ENCODE measurements at regions not wholly inside any gene's neighbourhood (a gene's known extent, or its start where the extent isn't known, plus 50 kb on each side); places are given as distances from the start of the nearest gene placed in this dataset.

GRCh38 chr4:32396507-32397070 is 1676.4 kb downstream of the PCDH7 start:
- Histone ChIP-seq H3K4me1 (ENCODE audit: control insufficient read depth in 3 of 3, insufficient read depth in 2 of 3, low read depth in 1 of 3, low read length in 2 of 3) (no peaks in the 10 kb centered on the region), H3K27me3 (ENCODE audit: control insufficient read depth in 3 of 3, insufficient read depth in 3 of 3, low read length in 3 of 3) (no peaks in the 10 kb centered on the region), H3K9me3 (ENCODE audit: control insufficient read depth in 2 of 2, insufficient read depth in 1 of 2, low read depth in 1 of 2, low read length in 1 of 2) (no peaks in the 10 kb centered on the region), H3K36me3 (ENCODE audit: control insufficient read depth in 3 of 3, insufficient read depth in 2 of 3, low read depth in 1 of 3, low read length in 3 of 3) (no peaks in the 10 kb centered on the region), H3K27ac (ENCODE audit: low read depth in 1 of 3, low read length in 2 of 3) (no peak overlapping the region), H3K4me3 (ENCODE audit: low read depth in 1 of 3, low read length in 3 of 3) (no peak overlapping the region)
- no peak for DNase-seq
- FAIRE-seq, result no peak
- WGBS, 3 donors, result 65 to 77% (median 71%) methylated on average over 7 of the region's 7 CpGs

DNA sequence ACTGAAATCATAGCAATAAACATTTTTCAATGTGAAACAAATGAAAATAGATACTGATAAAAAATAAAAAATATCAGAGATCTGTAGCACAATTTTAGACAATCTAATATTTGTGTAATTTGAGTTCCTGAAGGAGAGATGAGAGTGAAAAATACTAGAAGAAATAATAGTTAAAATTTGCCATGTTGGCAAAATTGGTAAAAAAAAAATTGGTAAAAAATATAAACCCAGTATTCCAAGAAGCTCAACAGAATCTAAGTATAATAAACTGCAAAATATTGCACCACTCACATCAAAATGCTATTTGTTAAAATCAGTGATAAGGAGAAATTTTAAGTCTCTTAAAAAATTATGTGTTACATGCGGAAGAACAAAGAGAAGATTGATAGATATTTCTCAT is 1680.7 kb downstream of the PCDH7 start:
- H3K27ac ChIP-seq (ENCODE audit: low read depth in 1 of 3, low read length in 2 of 3), result no peak overlapping the region
- FAIRE-seq (peak; percentile 36), DNase-seq (no peak)
- 90 to 97% (median 96%) methylated on average over 1 of the region's 1 CpG for WGBS, 3 donors
- H3K27me3 ChIP-seq (ENCODE audit: control insufficient read depth in 3 of 3, insufficient read depth in 3 of 3, low read length in 3 of 3), result no peaks in the 10 kb centered on the region
- H3K4me3 ChIP-seq (ENCODE audit: low read depth in 1 of 3, low read length in 3 of 3), result no peak overlapping the region
- no peaks in the 10 kb centered on the region for H3K36me3 ChIP-seq (ENCODE audit: control insufficient read depth in 3 of 3, insufficient read depth in 2 of 3, low read depth in 1 of 3, low read length in 3 of 3)
- H3K9me3 ChIP-seq (ENCODE audit: control insufficient read depth in 2 of 2, insufficient read depth in 1 of 2, low read depth in 1 of 2, low read length in 1 of 2), result no peaks in the 10 kb centered on the region
- no peaks in the 10 kb centered on the region for H3K4me1 ChIP-seq (ENCODE audit: control insufficient read depth in 3 of 3, insufficient read depth in 2 of 3, low read depth in 1 of 3, low read length in 2 of 3)

GRCh38 chr4:32417113-32417704 is 1697.0 kb downstream of the PCDH7 start:
- Histone ChIP-seq H3K36me3 (ENCODE audit: control insufficient read depth in 3 of 3, insufficient read depth in 2 of 3, low read depth in 1 of 3, low read length in 3 of 3) (no peaks in the 10 kb centered on the region), H3K4me3 (ENCODE audit: low read depth in 1 of 3, low read length in 3 of 3) (no peak overlapping the region), H3K4me1 (ENCODE audit: control insufficient read depth in 3 of 3, insufficient read depth in 2 of 3, low read depth in 1 of 3, low read length in 2 of 3) (no peaks in the 10 kb centered on the region), H3K27ac (ENCODE audit: low read depth in 1 of 3, low read length in 2 of 3) (no peak overlapping the region), H3K27me3 (ENCODE audit: control insufficient read depth in 3 of 3, insufficient read depth in 3 of 3, low read length in 3 of 3) (no peaks in the 10 kb centered on the region), H3K9me3 (ENCODE audit: control insufficient read depth in 2 of 2, insufficient read depth in 1 of 2, low read depth in 1 of 2, low read length in 1 of 2) (no peaks in the 10 kb centered on the region)
- WGBS, 3 donors, result 60 to 75% (median 72%) methylated on average over 3 of the region's 3 CpGs
- DNase-seq (no peak), FAIRE-seq (no peak)

- no peak for FAIRE-seq
- Histone ChIP-seq H3K4me1 (ENCODE audit: control insufficient read depth in 3 of 3, insufficient read depth in 2 of 3, low read depth in 1 of 3, low read length in 2 of 3) (no peaks in the 10 kb centered on the region), H3K4me3 (ENCODE audit: low read depth in 1 of 3, low read length in 3 of 3) (no peak overlapping the region), H3K27ac (ENCODE audit: low read depth in 1 of 3, low read length in 2 of 3) (no peak overlapping the region), H3K27me3 (ENCODE audit: control insufficient read depth in 3 of 3, insufficient read depth in 3 of 3, low read length in 3 of 3) (no peaks in the 10 kb centered on the region), H3K36me3 (ENCODE audit: control insufficient read depth in 3 of 3, insufficient read depth in 2 of 3, low read depth in 1 of 3, low read length in 3 of 3) (no peaks in the 10 kb centered on the region), H3K9me3 (ENCODE audit: control insufficient read depth in 2 of 2, insufficient read depth in 1 of 2, low read depth in 1 of 2, low read length in 1 of 2) (peaks cover 0 to 13% of the 10 kb centered on the region in 2 donors)
- WGBS, 3 donors, result 73 to 92% (median 89%) methylated on average over 3 of the region's 3 CpGs
- no peak for DNase-seq
These were observed 1703.1 kb downstream of the PCDH7 start for GRCh38 chr4:32423267-32423666.

DNA sequence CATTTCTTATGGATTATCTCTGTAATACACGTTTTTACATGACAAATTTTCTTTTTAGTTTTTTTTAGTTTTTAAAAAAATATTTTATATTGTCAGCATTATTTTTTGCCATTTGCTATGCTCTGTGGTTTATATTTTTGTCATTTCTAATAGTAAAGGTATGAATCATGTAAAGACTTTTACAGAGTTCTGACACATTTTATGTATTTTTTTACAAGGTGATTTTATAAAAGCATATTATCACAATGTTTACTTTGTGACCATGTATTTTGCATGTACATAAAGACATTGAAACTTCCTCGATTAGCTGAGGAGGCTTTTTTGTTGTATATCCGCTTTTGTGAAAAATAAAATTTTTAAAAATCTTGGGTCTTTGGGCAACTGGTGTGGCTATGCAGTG is 1705.1 kb downstream of the PCDH7 start:
- FAIRE-seq, result no peak
- 62 to 77% (median 66%) methylated on average over 3 of the region's 3 CpGs for WGBS, 3 donors

GRCh38 chr4:32427566-32427965 is 1707.4 kb downstream of the PCDH7 start:
- H3K36me3 ChIP-seq (ENCODE audit: control insufficient read depth in 3 of 3, insufficient read depth in 2 of 3, low read depth in 1 of 3, low read length in 3 of 3), result no peaks in the 10 kb centered on the region
- peaks cover 0 to 13% of the 10 kb centered on the region in 2 donors for H3K9me3 ChIP-seq (ENCODE audit: control insufficient read depth in 2 of 2, insufficient read depth in 1 of 2, low read depth in 1 of 2, low read length in 1 of 2)
- WGBS, 3 donors, result 80 to 84% (median 82%) methylated on average over 7 of the region's 7 CpGs
- no peak overlapping the region for H3K27ac ChIP-seq (ENCODE audit: low read depth in 1 of 3, low read length in 2 of 3)
- H3K4me1 ChIP-seq (ENCODE audit: control insufficient read depth in 3 of 3, insufficient read depth in 2 of 3, low read depth in 1 of 3, low read length in 2 of 3), result no peaks in the 10 kb centered on the region
- FAIRE-seq (no peak), DNase-seq (no peak)
- no peaks in the 10 kb centered on the region for H3K27me3 ChIP-seq (ENCODE audit: control insufficient read depth in 3 of 3, insufficient read depth in 3 of 3, low read length in 3 of 3)
- no peak overlapping the region for H3K4me3 ChIP-seq (ENCODE audit: low read depth in 1 of 3, low read length in 3 of 3)

More for the DNA sequence above, 1705.1 kb downstream of the PCDH7 start:
- Histone ChIP-seq H3K27me3 (ENCODE audit: control insufficient read depth in 3 of 3, insufficient read depth in 3 of 3, low read length in 3 of 3) (no peaks in the 10 kb centered on the region), H3K36me3 (ENCODE audit: control insufficient read depth in 3 of 3, insufficient read depth in 2 of 3, low read depth in 1 of 3, low read length in 3 of 3) (no peaks in the 10 kb centered on the region), H3K4me1 (ENCODE audit: control insufficient read depth in 3 of 3, insufficient read depth in 2 of 3, low read depth in 1 of 3, low read length in 2 of 3) (no peaks in the 10 kb centered on the region), H3K9me3 (ENCODE audit: control insufficient read depth in 2 of 2, insufficient read depth in 1 of 2, low read depth in 1 of 2, low read length in 1 of 2) (peaks cover 0 to 13% of the 10 kb centered on the region in 2 donors), H3K4me3 (ENCODE audit: low read depth in 1 of 3, low read length in 3 of 3) (no peak overlapping the region), H3K27ac (ENCODE audit: low read depth in 1 of 3, low read length in 2 of 3) (no peak overlapping the region)
- no peak for DNase-seq

- Histone ChIP-seq H3K36me3 (ENCODE audit: control insufficient read depth in 3 of 3, insufficient read depth in 2 of 3, low read depth in 1 of 3, low read length in 3 of 3) (no peaks in the 10 kb centered on the region), H3K4me3 (ENCODE audit: low read depth in 1 of 3, low read length in 3 of 3) (no peak overlapping the region), H3K27ac (ENCODE audit: low read depth in 1 of 3, low read length in 2 of 3) (no peak overlapping the region), H3K9me3 (ENCODE audit: control insufficient read depth in 2 of 2, insufficient read depth in 1 of 2, low read depth in 1 of 2, low read length in 1 of 2) (peaks cover 0 to under 1% of the 10 kb centered on the region in 2 donors), H3K27me3 (ENCODE audit: control insufficient read depth in 3 of 3, insufficient read depth in 3 of 3, low read length in 3 of 3) (no peaks in the 10 kb centered on the region), H3K4me1 (ENCODE audit: control insufficient read depth in 3 of 3, insufficient read depth in 2 of 3, low read depth in 1 of 3, low read length in 2 of 3) (no peaks in the 10 kb centered on the region)
- DNase-seq, result no peak
- 40 to 47% (median 42%) methylated on average over 2 of the region's 2 CpGs for WGBS, 3 donors
- no peak for FAIRE-seq
These were observed 1709.0 kb downstream of the PCDH7 start for GRCh38 chr4:32429151-32429550.

DNA sequence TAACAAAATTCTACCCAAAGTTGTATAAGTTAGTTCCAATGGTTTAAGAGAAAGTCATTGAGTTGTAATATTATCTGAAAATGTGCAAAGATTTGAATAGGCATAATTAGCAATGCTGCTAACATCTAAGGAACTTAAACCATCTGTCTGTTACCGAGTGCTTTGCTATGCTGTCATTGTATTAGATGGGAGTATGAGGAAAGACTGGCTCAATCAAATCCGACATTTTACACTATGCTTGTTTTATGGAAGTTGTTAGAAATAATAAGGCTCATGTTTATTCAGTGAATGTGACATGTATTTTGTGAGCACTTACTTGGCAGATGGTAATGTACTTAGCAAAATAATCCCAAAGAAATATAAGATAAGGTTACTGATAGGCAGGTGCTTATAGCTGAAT is 1715.1 kb downstream of the PCDH7 start:
- no peaks in the 10 kb centered on the region for H3K4me1 ChIP-seq (ENCODE audit: control insufficient read depth in 3 of 3, insufficient read depth in 2 of 3, low read depth in 1 of 3, low read length in 2 of 3)
- no peak for DNase-seq
- 71 to 83% (median 82%) methylated on average over 2 of the region's 2 CpGs for WGBS, 3 donors
- H3K27me3 ChIP-seq (ENCODE audit: control insufficient read depth in 3 of 3, insufficient read depth in 3 of 3, low read length in 3 of 3), result no peaks in the 10 kb centered on the region
- H3K4me3 ChIP-seq (ENCODE audit: low read depth in 1 of 3, low read length in 3 of 3), result no peak overlapping the region
- H3K9me3 ChIP-seq (ENCODE audit: control insufficient read depth in 2 of 2, insufficient read depth in 1 of 2, low read depth in 1 of 2, low read length in 1 of 2), result no peaks in the 10 kb centered on the region
- no peak overlapping the region for H3K27ac ChIP-seq (ENCODE audit: low read depth in 1 of 3, low read length in 2 of 3)
- H3K36me3 ChIP-seq (ENCODE audit: control insufficient read depth in 3 of 3, insufficient read depth in 2 of 3, low read depth in 1 of 3, low read length in 3 of 3), result no peaks in the 10 kb centered on the region
- no peak for FAIRE-seq

- 66 to 83% (median 74%) methylated on average over 3 of the region's 3 CpGs for WGBS, 3 donors
- H3K9me3 ChIP-seq (ENCODE audit: control insufficient read depth in 2 of 2, insufficient read depth in 1 of 2, low read depth in 1 of 2, low read length in 1 of 2), result no peaks in the 10 kb centered on the region
- DNase-seq (no peak), FAIRE-seq (no peak)
- no peak overlapping the region for H3K4me3 ChIP-seq (ENCODE audit: low read depth in 1 of 3, low read length in 3 of 3)
- H3K36me3 ChIP-seq (ENCODE audit: control insufficient read depth in 3 of 3, insufficient read depth in 2 of 3, low read depth in 1 of 3, low read length in 3 of 3), result no peaks in the 10 kb centered on the region
- H3K4me1 ChIP-seq (ENCODE audit: control insufficient read depth in 3 of 3, insufficient read depth in 2 of 3, low read depth in 1 of 3, low read length in 2 of 3), result no peaks in the 10 kb centered on the region
- no peaks in the 10 kb centered on the region for H3K27me3 ChIP-seq (ENCODE audit: control insufficient read depth in 3 of 3, insufficient read depth in 3 of 3, low read length in 3 of 3)
- H3K27ac ChIP-seq (ENCODE audit: low read depth in 1 of 3, low read length in 2 of 3), result no peak overlapping the region
These were observed 1716.6 kb downstream of the PCDH7 start for GRCh38 chr4:32436816-32437215.

Measured in small intestine (tissue), 7 donors.